Calu3 (cell line): ENCODE measurements at regions not wholly inside any gene's neighbourhood (a gene's known extent, or its start where the extent isn't known, plus 50 kb on each side); places are given as distances from the start of the nearest gene placed in this dataset.

Experiments used
- BruUV-seq: library from RNA; stranded (reverse); fragments of 400-500 nt; replicated peaks from 2 replicates; lab custom pipeline; 2021; lab: Mats Ljungman, UMichigan
- CTCF ChIA-PET: fragments of 300-600 bp; sonication (Branson Sonifier 250); formaldehyde crosslinking; loops from one replicate; lab custom pipeline; 2022; ENCODE audit warnings: antibody characterized with exemption; lab: Charles Lee
- DNase-seq: peaks from one replicate; pipeline ENCODE4 v3.0.0; 2022
- H3K27ac Mint-ChIP-seq: one replicate; pipeline ENCODE4 v1.8.0; 2022; ENCODE audit warnings: mixed read lengths; ENCODE audit not compliant: unreplicated experiment
- H3K27me3 Mint-ChIP-seq: one replicate; pipeline ENCODE4 v1.8.0; 2022; ENCODE audit warnings: mixed read lengths; ENCODE audit not compliant: unreplicated experiment
- H3K36me3 Mint-ChIP-seq: one replicate; pipeline ENCODE4 v1.8.0; 2022; ENCODE audit warnings: mild to moderate bottlenecking, moderate library complexity, mixed read lengths; ENCODE audit not compliant: insufficient read depth, unreplicated experiment
- H3K4me1 Mint-ChIP-seq: one replicate; pipeline ENCODE4 v1.8.0; 2022; ENCODE audit warnings: mild to moderate bottlenecking, low read depth, mixed read lengths; ENCODE audit not compliant: unreplicated experiment
- H3K4me3 Mint-ChIP-seq: one replicate; pipeline ENCODE4 v1.8.0; 2022; ENCODE audit warnings: mild to moderate bottlenecking, low read depth, moderate library complexity, mixed read lengths; ENCODE audit not compliant: unreplicated experiment
- H3K9me3 Mint-ChIP-seq: one replicate; pipeline ENCODE4 v1.8.0; 2022; ENCODE audit warnings: low read depth, mixed read lengths; ENCODE audit not compliant: unreplicated experiment
- intact Hi-C: fragments of 100-400 bp; cut with micrococcal nuclease; formaldehyde crosslinking; loops from one replicate; pipeline ENCODE4 v1.10.0; 2022; ENCODE audit not compliant: unreplicated experiment
- TF ChIP-seq, protein P1 (sequence below): fragments of 200-600 bp; IDR thresholded peaks from one replicate; pipeline ENCODE4 v1.8.0; 2022; ENCODE audit warnings: antibody characterized with exemption; ENCODE audit not compliant: unreplicated experiment

DNA sequence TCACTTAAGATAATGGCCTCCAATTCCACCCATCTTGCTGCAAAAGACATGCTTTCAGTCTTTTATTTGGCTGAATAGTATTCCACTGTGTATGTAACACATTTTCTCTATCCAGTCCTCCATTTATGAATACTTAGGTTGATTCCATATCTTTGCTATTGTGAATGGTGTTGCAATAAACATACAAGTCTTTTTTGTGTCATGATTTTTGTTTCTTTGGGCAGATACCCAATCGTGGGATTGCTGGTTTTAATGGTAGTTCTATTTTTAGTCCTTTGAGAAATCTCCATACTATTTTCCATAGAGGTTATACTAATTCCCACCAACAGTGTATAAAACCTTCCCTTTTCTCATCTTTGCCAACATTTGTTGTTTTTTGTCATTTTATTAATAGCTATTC, 180.9 kb downstream of the SMIM20 start:
- H3K9me3 Mint-ChIP-seq, result peaks cover 12% of the 10 kb centered on the region
- no peak overlapping the region for H3K27ac Mint-ChIP-seq
- TF ChIP-seq, protein P1, sequence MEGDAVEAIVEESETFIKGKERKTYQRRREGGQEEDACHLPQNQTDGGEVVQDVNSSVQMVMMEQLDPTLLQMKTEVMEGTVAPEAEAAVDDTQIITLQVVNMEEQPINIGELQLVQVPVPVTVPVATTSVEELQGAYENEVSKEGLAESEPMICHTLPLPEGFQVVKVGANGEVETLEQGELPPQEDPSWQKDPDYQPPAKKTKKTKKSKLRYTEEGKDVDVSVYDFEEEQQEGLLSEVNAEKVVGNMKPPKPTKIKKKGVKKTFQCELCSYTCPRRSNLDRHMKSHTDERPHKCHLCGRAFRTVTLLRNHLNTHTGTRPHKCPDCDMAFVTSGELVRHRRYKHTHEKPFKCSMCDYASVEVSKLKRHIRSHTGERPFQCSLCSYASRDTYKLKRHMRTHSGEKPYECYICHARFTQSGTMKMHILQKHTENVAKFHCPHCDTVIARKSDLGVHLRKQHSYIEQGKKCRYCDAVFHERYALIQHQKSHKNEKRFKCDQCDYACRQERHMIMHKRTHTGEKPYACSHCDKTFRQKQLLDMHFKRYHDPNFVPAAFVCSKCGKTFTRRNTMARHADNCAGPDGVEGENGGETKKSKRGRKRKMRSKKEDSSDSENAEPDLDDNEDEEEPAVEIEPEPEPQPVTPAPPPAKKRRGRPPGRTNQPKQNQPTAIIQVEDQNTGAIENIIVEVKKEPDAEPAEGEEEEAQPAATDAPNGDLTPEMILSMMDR, result no peak
- no peaks in the 10 kb centered on the region for H3K4me1 Mint-ChIP-seq
- H3K36me3 Mint-ChIP-seq, result no peaks in the 10 kb centered on the region
- peaks cover 12% of the 10 kb centered on the region for H3K27me3 Mint-ChIP-seq
- CTCF ChIA-PET, result no interaction called here
- intact Hi-C loops, result no loop called here
- DNase-seq, result no peak
- no TSS peak for BruUV-seq
- H3K4me3 Mint-ChIP-seq, result no peak overlapping the region

DNA sequence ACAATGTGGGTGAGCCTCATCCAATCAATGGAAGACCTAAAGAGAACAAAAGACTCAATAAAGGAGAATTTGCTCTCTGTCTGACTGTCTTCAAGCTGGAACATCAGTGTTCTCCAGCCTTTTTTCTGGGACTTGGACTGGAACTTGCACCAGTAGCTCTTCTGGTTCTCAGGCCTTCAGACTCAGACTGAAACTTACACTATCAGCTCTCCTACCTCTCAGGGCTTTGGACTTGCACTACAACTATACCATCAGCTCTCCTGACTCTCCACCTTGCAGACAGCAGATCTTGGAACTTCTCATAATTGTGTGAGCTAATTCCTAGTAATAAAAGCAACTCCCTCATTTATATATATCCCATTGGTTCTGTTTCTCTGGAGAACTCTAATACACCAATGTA, 185.9 kb downstream of the SMIM20 start:
- no peak overlapping the region for H3K27ac Mint-ChIP-seq
- BruUV-seq, result no TSS peak
- intact Hi-C loops, result no loop called here
- no peaks in the 10 kb centered on the region for H3K27me3 Mint-ChIP-seq
- DNase-seq, result no peak
- CTCF ChIA-PET, result no interaction called here
- peaks cover 4% of the 10 kb centered on the region for H3K9me3 Mint-ChIP-seq
- H3K36me3 Mint-ChIP-seq, result no peaks in the 10 kb centered on the region
- H3K4me3 Mint-ChIP-seq, result no peak overlapping the region
- H3K4me1 Mint-ChIP-seq, result no peaks in the 10 kb centered on the region
- TF ChIP-seq, protein P1, result no peak

DNA sequence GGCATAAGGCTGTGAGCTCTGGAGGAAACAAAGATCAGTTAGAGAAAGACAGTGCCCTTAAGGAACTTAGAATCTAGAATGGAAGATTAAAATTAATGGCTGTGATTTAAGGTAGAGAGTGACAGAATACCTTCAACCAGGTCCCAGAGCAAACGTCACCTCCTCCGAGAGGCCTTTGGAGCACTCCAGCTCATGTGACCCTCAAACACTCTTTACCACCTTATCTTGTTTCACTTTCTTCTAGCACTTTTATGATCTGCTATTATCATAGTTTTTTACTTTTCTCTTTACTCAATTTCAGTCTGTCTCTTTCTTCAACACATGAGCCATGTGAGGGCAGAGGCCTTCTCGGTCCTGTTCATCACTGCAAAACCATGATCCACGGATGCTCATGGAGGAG, 187.0 kb downstream of the SMIM20 start:
- intact Hi-C loops, result no loop called here
- peaks cover 9% of the 10 kb centered on the region for H3K4me1 Mint-ChIP-seq
- H3K27me3 Mint-ChIP-seq, result no peaks in the 10 kb centered on the region
- no peaks in the 10 kb centered on the region for H3K36me3 Mint-ChIP-seq
- no peak overlapping the region for H3K27ac Mint-ChIP-seq
- H3K9me3 Mint-ChIP-seq, result peaks cover 4% of the 10 kb centered on the region
- no TSS peak for BruUV-seq
- TF ChIP-seq, protein P1, result no peak
- no peak for DNase-seq
- no peak overlapping the region for H3K4me3 Mint-ChIP-seq
- CTCF ChIA-PET, result no interaction called here

DNA sequence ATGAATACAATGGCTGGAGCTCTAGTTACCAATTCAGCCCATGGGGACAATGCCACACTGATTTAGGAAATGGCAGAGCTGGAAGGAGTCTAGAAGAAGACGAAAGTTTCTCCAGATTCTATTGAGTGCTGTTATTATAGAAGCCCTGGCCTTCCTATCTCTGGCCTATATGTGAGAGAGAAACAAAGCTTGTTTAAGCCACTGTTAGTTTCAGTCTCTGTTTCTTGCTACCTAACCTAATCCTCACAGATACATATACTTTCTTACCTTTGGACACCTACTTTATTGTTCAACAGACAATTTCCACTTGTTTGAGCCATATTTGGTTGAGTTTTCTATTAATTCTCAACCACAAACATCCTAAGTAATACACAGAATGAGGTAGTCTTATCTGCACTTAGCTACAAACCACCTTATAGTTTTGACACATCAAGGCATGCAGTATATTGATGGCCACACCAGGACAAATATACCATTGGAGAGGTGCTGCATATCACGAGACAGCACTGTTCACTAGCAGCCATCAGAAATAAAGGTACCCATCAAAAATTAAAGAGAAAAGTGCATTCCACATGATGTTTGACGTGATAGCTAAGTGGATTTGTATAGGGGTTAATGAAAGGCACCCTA, 190.2 kb downstream of the SMIM20 start:
- intact Hi-C loops, result no loop called here
- no peaks in the 10 kb centered on the region for H3K27me3 Mint-ChIP-seq
- no TSS peak for BruUV-seq
- H3K9me3 Mint-ChIP-seq, result no peaks in the 10 kb centered on the region
- peaks cover 9% of the 10 kb centered on the region for H3K4me1 Mint-ChIP-seq
- no peak for DNase-seq
- TF ChIP-seq, protein P1, result no peak
- no peak overlapping the region for H3K27ac Mint-ChIP-seq
- CTCF ChIA-PET, result no interaction called here
- no peaks in the 10 kb centered on the region for H3K36me3 Mint-ChIP-seq
- H3K4me3 Mint-ChIP-seq, result no peak overlapping the region
